HG02885 (cell line): ENCODE measurements at regions not wholly inside any gene's neighbourhood (a gene's known extent, or its start where the extent isn't known, plus 50 kb on each side); places are given as distances from the start of the nearest gene placed in this dataset.

Experiments
- ATAC-seq: cut with Tn5 transposase; IDR thresholded peaks from one replicate; pipeline ENCODE4 v1.9.1; 2021; ENCODE audit warnings: mild to moderate bottlenecking; ENCODE audit not compliant: unreplicated experiment, poor library complexity

DNA sequence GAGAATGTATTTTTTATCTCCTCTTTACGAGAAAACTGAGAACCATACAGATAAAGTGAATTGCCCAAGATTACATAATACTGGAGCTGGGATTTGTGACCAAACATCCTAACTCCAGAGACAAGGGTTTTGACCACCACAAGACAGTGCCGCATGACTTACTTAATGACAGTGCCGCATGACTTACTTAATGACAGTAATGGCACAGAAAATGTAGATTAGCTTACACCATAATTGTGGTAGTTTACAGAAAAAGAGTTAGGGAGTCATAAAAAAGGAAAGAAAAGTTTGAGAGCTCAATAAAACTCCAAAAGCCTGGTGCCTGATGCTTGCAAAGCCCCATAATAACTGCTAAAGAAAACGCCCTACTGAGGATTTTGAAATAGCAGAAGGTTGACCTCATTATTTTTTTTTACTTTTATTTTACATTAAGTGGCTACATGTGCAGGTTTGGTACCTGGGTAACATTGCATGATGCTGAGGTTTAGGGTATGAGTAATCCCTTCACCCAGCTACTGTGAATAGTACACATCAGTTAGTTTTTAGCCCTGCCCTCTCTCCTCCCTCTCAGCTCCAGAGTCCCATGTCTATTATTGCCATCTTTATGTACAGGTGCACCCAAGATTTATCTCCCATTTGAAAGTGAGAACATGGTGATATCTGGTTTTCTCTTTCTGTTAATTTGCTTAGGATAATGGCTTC lies 310.0 kb upstream of the UBE2E3 start:
- no peak for ATAC-seq

DNA sequence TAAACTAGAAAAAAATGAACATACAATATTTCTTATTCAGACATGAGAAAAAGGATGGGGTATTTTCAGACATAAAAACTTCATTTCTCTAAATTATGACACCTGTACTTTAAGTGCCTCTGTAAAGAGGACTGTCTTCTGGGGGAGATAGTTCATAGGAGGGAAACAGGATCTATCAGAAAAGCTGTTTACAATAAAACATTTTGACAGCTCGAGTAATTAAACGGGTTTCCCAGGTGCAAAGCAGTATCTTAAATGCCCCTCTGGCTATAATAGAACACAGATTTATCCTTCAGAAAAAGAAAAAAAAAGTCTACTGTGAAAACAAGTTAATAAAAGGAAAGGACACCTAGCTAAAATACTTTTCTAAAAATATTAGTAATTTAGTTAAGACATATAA lies 311.4 kb upstream of the UBE2E3 start:
- ATAC-seq = no peak

DNA sequence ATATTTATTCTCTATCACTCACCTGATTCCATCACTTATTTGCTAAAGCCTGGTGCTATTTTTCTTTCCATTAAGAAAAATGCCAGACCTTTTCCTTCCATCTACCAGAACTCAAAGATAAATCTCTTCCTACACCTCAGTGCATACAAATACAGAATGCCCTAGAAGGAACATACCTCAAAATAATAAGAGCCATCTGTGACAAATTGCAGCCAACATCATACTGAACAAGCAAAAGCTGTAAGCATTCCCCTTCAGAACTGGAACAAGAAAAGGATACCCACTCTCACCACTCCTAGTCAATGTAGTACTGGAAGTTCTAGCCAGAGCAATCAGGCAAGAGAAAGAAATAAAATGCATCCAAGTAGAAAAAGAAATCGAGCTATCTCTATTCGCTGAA lies 315.9 kb upstream of the UBE2E3 start:
- ATAC-seq = no peak

DNA sequence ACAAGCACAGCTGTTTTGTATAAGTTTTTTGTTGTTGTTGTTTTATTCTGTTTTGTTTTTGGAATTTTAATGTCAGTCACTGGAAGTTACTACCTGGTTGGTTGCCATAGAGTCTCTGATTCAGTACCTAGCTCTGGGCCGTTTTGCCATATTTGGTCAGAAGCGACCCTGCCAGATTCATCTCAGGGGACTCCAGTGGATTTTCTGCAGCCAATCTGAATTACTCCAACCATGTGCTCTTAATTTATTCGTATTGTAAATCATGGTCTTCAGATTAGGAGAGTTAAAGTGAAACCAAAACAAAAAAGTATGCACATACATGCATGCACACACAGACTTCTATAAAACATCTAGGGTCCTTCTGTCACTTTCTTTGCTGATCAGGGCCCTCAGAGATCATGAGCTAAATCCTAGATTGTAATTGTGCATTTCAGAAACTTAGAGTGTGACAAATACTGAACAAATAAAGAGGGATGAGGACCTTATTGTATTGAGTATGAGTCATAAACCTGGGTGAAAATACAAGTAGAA lies 317.4 kb upstream of the UBE2E3 start:
- no peak for ATAC-seq

DNA sequence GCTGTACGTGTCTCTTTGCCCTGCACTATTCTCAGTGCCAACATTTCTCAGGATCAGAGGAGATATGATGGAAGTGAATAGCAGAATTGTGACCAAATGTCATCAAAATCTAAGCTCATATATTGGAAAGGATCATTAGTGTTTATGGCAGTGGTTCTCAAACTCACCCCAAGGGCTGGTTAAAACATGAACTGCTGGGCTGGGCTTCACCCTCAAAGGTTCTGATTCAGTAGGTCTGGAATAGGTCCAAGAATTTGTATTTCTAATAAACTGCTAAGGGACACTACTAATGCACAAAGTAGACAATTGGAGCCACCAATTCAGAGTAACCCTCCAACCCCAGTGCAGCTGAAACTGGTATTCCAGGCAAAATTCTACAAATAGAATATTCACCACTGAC lies 317.9 kb upstream of the UBE2E3 start:
- no peak for ATAC-seq

DNA sequence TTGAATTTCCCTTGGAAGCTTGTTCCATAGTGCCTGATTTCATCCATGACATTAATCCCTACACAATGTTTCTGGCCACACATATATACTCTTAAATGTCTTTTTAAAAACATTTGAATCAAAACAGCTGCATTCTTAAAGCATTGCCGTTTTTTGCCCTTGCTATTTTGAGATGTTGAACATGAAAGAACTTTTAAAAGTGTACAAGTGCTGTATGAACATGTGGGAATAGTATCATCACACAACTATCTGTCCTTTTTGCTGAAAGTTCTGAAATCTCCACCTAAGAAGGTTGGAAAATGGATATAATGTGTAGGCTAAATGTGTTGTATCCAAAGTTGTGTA lies 318.7 kb upstream of the UBE2E3 start:
- no peak for ATAC-seq

DNA sequence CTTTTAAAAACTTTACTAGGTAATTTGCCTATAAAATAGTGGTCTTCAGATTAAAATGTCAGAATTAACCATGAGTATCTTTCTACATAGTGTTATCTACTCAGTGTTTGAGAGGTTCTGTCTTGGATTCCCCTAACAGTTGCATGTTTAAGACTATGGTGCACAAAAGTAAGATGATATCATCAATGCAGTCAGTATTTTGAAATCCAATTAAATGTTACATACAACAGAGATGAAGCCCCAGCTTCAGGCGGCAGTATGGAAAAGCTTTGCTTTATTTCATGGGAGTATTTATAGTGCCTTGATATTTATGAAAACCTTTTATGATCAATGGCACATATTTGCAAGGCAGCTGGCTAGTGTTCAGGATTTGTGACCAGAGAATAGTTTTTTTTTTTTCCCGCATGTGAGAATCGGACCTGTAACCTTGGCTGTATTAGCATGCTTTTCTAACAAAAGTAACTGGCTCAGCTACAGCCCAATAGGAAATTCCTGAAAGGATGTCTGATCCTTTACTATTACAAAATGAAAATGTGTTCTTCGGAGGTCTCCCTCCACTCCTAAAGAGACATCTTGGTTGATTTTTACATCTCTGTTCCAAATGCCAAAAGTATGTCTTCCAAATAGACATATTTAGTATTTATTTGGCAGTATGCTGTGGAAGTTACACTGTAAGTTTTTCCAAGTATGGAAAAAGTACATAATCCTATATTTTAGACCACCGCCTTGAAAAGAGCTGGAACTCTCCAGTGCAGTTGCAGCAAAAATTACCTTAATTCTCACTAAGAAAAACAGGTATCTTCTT lies 319.3 kb upstream of the UBE2E3 start:
- ATAC-seq = no peak

DNA sequence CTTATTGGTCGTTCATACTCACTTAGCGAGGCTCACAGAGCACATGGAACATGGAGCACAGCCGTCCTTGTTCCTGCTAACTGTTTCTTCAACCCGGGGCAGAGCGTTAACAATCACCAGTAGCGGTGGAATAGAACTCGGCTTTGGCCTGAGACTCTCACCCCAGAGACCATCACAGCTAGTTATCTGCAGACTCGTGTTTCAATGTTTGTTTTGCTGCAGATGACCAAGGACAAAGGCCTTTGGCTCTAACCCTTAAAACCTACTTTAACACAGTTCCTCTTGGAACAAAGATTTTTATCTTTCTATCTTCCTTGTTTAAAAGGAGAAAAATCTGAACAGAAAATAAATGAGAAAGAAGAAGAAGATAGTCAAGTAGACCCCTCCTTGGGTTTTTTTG lies 320.2 kb upstream of the UBE2E3 start:
- no peak for ATAC-seq

DNA sequence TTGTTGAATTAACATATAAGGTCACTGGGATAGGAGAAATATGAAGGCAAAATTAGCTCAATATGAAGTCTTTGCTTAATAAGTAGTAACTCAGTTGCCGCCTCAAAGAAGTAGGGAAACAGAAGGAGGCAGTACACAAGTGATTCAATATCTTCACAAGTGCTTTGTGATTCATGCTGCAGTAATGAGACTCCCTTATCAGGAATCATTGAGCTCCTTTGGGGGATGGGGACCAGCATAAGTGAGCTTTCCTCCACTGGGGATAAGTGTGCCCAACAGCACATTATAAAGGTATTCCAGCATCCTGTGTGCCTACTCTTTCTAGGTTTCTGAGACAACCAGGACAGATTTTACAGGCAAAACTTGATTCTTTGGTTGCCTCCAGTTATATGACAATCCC lies 323.4 kb upstream of the UBE2E3 start:
- ATAC-seq = no peak

DNA sequence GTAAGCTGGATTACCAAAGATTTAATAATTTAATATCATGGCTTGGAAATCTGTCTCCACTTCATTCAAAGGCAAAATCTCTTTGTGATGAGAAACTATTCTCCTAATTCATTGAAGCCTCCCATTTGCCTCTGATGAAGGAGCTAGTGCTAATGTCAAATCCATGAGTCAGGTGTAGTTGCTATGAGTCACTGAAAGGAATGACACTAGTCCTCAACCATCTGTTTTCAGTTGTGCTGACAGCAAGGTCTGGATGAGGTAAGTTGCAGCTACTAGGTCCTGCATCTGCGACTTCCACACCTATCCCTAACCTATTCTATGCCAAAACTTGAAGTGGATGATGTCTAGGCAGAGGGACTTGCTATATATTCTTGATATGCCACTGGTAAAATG lies 324.0 kb upstream of the UBE2E3 start:
- ATAC-seq = no peak

DNA sequence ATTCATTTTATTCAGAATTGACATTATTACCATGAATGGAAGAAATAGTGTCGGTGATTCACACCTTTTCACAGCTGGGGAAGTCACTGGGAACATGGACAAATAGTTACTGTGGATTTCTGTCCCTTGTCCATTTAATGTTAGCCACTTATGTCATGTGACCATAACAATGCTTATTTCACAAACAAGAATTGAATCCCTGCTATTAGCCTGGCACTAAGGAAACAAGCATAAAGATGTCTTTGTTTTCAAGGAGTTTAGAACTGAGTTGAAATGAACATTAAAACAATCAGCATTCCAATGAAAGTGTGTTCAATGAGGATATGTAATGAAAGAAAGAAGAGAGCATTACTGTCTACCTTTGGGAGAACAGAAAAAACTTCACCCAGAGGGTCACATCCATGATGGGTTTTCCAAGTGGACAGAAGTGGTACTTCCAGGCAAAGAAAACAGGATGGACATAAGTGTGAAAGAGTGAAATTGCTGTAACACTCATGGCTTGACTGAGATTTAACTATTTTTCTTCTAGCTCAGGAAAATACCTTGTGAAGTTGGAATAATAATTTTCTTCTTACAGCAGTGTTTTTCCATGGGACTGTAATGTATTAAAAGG lies 324.5 kb upstream of the UBE2E3 start:
- no peak for ATAC-seq

DNA sequence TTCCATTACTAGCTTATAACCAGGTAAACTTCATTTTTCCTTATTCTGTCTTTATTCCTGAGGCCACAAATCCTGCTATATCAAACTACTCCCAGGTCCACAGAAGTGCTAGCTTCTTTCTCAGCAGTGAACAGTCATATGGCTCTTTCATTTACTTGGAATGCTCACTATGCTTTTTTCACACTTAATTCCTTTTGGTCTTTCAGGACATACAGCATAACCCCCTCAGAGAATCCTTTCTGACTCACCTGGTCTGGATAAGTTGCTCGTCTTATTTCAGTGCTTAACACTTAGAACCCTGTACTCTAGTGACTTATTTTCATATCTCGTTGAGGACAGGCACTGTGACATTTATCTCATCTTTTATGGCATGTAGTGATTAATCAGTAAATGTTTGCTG lies 325.0 kb upstream of the UBE2E3 start:
- no peak for ATAC-seq

DNA sequence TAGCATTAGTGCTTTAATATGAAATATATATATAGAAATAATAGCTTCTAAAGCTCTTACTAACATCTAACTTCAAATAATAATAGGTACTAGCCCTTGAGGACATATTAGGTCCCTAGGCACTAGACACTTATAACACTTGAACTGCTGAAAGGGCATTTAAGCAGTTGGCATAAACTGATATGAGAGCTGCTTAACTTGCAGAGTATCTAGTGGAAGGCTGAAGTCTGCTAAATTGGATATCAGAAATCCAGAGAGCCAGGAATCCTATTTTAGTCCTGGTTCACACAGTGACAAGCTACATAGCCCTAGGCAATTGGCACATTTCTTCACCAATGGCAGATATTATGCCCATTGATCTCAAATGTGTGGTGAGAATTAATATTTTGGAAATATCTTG lies 326.9 kb upstream of the UBE2E3 start:
- no peak for ATAC-seq

DNA sequence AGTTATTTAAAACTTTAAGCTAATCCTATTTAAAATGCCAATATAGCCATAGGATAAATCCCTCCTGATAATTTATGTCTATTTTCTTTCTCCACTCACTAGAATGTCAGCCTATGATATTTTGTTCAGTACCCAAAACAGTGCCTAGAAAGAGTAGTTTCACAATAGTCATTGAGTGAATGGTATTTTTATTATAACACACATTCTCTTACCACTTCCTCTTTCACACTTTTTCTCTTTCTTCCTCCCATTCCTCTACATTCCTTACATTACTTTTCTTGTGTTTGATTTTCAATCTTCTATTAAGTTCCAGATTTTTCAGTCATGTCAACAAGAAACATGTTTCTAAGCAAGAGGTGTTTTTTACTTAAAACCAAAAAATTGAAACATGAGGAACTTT lies 327.6 kb upstream of the UBE2E3 start:
- ATAC-seq = peak; percentile 50

DNA sequence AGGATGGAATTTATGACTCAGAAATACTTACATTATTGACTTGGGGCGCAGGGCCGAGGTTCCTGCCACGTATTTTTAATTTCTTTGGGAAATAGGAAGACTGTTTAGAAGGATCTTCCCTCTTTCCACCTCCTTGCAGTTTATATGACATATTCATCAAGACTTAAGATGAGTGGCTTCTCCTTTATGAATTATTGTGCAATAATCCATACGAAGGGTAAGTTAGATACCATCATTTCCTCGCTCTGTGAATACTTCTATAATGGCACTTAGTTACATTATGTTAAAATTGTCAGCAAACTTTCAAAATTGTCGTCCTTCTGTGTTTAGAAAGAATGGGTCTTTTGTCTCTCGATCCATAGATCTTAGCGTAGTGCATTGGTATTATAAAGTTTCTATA lies 328.8 kb upstream of the UBE2E3 start:
- ATAC-seq = no peak

DNA sequence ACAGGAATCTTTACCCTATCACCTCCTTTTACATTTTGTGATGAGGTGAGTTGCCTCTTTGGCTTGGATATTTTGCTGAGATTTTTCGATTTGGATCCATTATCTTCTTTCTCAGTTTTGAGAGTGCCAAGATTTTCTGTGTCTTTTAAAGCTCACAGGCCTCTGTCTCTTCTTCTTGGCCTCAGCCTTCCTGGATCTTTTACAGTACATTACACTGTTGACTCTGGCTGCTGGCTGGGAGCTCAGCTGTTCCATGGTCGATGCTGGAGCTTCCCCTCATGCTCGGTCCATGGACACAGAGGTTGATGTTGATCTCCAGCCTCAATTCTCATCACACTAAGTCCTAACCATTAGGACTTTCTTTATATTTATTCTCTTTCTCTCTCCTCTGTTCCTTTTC lies 332.8 kb upstream of the UBE2E3 start:
- ATAC-seq = no peak

DNA sequence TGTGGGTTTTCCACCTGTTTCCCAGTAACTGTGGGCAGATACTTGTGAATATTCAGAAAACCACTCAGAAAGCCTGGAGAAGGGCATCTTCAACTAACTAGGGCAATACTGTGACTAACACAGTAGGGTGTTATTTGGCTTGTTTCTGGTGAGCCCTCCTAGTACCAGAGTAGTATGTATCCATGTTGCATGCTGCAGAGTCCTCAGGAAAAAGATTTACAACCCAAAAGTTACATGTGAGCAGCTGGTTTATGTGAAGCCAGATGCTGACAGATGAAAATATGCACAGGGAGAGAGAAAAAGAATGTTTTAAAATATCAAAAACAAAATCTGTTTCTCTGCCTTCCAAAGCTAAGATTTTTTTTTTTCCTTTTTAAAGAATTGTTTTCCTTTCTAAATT lies 333.2 kb upstream of the UBE2E3 start:
- ATAC-seq = no peak

DNA sequence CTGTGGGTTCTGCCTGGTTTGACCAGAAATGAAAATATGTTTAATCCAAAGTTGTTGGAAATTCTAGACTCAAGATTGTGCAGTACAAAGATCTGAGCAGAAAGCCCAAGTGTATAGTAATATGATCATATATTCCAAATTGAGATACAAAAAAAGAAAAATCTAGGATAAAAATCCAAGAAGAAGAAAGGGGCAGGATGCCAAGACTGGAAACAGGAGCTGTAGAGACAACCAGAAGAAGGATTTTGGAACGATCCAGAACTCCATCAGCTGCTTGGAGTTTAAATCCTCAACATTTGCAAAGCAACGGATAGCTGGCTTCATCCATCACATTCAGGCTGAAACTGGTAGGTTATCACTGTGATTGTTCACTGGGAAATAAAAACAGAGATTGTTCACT lies 333.6 kb upstream of the UBE2E3 start:
- ATAC-seq = no peak

DNA sequence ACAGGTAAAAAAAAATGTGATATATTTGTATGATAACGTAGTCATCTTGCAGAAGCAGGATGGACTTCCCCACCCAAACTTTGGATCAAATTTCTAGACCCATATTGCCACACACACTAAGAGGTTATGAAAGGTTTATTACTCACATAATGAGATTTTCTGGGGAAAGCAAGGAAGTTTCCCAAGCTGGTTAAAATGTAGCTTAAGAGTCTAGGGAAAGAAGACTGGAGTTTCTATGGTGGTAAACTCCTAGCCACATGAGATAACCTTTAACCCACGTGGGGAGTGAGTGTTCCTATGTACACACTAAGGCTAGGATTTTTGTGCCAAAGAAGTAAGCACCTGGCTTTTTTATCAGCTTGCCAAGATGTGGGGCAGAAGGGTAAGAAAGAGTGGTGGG lies 335.7 kb upstream of the UBE2E3 start:
- ATAC-seq = no peak

DNA sequence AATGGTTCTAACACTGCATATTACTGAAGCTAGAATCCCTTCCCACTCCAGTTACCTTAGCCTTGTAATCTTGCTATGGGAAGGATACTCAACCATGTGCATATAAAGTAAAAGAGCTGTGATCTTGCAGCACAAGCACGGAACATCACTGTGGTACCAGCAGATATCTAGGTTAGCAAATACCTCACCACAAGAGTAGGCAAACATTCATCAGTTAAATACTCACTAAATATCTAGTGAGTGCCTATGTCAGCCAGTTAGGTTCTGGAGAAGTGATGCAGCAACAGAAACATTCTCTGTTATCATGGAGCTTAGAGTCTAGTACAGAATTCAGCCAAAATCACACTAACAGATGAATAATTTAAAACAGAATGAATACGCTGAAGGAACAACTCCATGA lies 349.6 kb upstream of the UBE2E3 start:
- ATAC-seq = no peak

DNA sequence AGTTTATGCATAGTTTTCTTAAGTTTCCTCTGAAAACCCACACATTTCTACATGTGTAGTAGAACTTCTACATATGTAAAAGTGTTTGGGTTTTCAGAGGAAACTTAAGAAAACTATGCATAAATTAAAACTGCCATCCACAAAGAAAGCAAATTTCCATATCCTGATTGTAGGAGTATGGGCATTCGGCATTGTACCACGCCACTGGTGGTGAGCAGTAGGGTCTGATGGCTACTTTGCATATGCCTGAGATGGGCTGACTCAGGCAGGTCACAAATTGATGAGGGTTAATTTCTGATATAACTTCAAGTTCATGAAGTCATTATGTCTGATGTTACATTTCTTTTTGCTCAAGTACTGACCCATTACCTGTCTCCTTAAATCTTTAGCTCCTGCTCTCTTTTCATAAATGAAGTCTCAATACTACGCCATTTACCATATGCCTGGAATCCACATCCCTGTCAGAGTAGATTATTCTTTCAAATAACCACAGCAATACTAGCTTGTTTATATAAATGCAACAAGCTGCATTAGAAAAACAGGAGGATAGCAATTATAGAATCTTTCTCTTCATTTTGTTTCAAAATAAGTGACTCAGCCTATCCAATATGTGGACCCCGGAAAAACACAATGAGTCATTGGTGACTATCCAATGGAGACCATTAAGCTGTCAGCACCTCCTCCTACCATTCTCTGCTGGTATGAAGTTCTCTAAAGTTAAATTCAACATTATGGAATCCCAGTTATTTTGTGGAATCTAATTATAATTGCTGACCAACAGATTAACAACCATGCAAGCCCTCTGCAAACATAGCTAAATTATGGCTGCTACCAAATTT lies 355.2 kb upstream of the UBE2E3 start:
- ATAC-seq = no peak
